GM12878 (cell line): ENCODE measurements at regions not wholly inside any gene's neighbourhood (a gene's known extent, or its start where the extent isn't known, plus 50 kb on each side); places are given as distances from the start of the nearest gene placed in this dataset.
"Not testable (repeated sequence)": the region's sequence is repeated elsewhere in the genome, so short reads cannot be mapped to it uniquely, and the experiment has no call there.

Experiments used
- ATAC-seq: fragments of 200-7000 bp; cut with Tn5 transposase; 3 replicates; pipeline ENCODE4 v1.9.1; 2020; ENCODE audit warnings: mild to moderate bottlenecking, moderate library complexity
- BruUV-seq: library from RNA; stranded (reverse); fragments of 400-500 nt; replicated peaks from 2 replicates; lab custom pipeline; 2021; lab: Mats Ljungman, UMichigan
- CTCF ChIA-PET: fragments of 300-600 bp; sonication (Branson Sonifier 250); formaldehyde crosslinking; extraction: SDS; loops from one replicate; lab custom pipeline; 2021; ENCODE audit warnings: inconsistent platforms; lab: Yijun Ruan, JAX
- POLR2A ChIA-PET: fragments of 350-600 bp; formaldehyde crosslinking; extraction: SDS; loops from one replicate; lab custom pipeline; 2021; ENCODE audit warnings: inconsistent platforms; lab: Charles Lee
- RAD21 ChIA-PET: fragments of 300-600 bp; sonication (Branson Sonifier 250); formaldehyde crosslinking; loops from one replicate; lab custom pipeline; 2023; ENCODE audit warnings: antibody characterized with exemption; ENCODE audit not compliant: unreplicated experiment; lab: Charles Lee
- SMC1A ChIA-PET: fragments of 300-600 bp; sonication (Branson Sonifier 250); formaldehyde crosslinking; loops from one replicate; lab custom pipeline; 2023; ENCODE audit not compliant: unreplicated experiment, uncharacterized antibody; lab: Charles Lee
- DNase-seq: peaks from one replicate; pipeline ENCODE4 v3.0.0-alpha.2; 2011; ENCODE audit warnings: low read depth, low spot score
- FAIRE-seq: peaks from 3 replicates; lab custom pipeline; 2011; peaks lifted over from hg19 to GRCh38; lab: Jason Lieb, UNC
- H2AFZ ChIP-seq: 2 replicates; pipeline ENCODE4 v1.6.0; 2011; ENCODE audit warnings: low read depth, low read length, control low read depth; ENCODE audit not compliant: control insufficient read depth
- H3K27ac ChIP-seq: 2 replicates; pipeline ENCODE4 v1.5.1; 2011; ENCODE audit warnings: control low read depth; ENCODE audit not compliant: control insufficient read depth, insufficient read depth
- H3K27me3 ChIP-seq, 2 experiments: replicated peaks in 1 of 2; 2 replicates each; pipeline versions ENCODE4 v1.6.0 to v1.6.1; 2011; ENCODE audit warnings: low read length in 1 of 2; ENCODE audit not compliant: control insufficient read depth in 2 of 2, insufficient read depth in 2 of 2
- H3K36me3 ChIP-seq, 2 experiments: 2 replicates each; pipeline ENCODE4 v1.5.1; 2011; ENCODE audit warnings: low read length in 1 of 2; ENCODE audit not compliant: control insufficient read depth in 2 of 2, insufficient read depth in 2 of 2
- H3K4me1 ChIP-seq: 2 replicates; pipeline ENCODE4 v1.6.1; 2011; ENCODE audit warnings: mild to moderate bottlenecking, low read length, moderate library complexity, mixed read lengths; ENCODE audit not compliant: control insufficient read depth, insufficient read depth
- H3K4me2 ChIP-seq: 2 replicates; pipeline ENCODE4 v1.6.0; 2011; ENCODE audit warnings: control low read depth; ENCODE audit not compliant: control insufficient read depth, insufficient read depth
- H3K4me3 ChIP-seq: fragments of 200-600 bp; sonication (generic); 2 replicates; pipeline ENCODE4 v1.5.1; 2016
- H3K79me2 ChIP-seq: 2 replicates; pipeline ENCODE4 v1.6.0; 2011; ENCODE audit warnings: low read length; ENCODE audit not compliant: control insufficient read depth, insufficient read depth
- H3K9ac ChIP-seq: 2 replicates; pipeline ENCODE4 v1.8.0; 2011; ENCODE audit warnings: low read length, control low read depth, mixed read lengths; ENCODE audit not compliant: control insufficient read depth, insufficient read depth
- H3K9me3 ChIP-seq: replicated peaks from 3 replicates; pipeline ENCODE4 v1.5.1; 2011; ENCODE audit warnings: mild to moderate bottlenecking, low read length; ENCODE audit not compliant: control insufficient read depth, insufficient read depth
- H4K20me1 ChIP-seq: 2 replicates; pipeline ENCODE4 v1.6.0; 2011; ENCODE audit not compliant: control insufficient read depth, insufficient read depth
- EED ChIP-seq: sonication (generic); IDR thresholded peaks from 2 replicates; pipeline ENCODE4 v1.6.1; 2016; ENCODE audit warnings: antibody characterized with exemption, low read depth
- FOXM1 ChIP-seq: IDR thresholded peaks from 2 replicates; pipeline ENCODE4 v1.6.1; 2012; ENCODE audit warnings: low read depth, mild to moderate bottlenecking, inconsistent platforms, low read length, moderate library complexity
- IKZF2 ChIP-seq, 2 experiments: fragments of 450-650 bp; IDR thresholded peaks; 2 replicates each; pipeline ENCODE4 v1.6.1; 2017; ENCODE audit warnings: mild to moderate bottlenecking in 2 of 2, moderate library complexity in 2 of 2
- NFIC ChIP-seq: IDR thresholded peaks from 2 replicates; pipeline ENCODE4 v1.6.1; 2012; ENCODE audit warnings: low read depth, mild to moderate bottlenecking, inconsistent platforms, low read length, moderate library complexity
- NFYA ChIP-seq: IDR thresholded peaks from 2 replicates; pipeline ENCODE4 v1.6.1; 2011; ENCODE audit warnings: low read depth, mild to moderate bottlenecking, low read length, improper control_type of control experiment, borderline replicate concordance
- NR2C1 ChIP-seq: fragments of 450-650 bp; IDR thresholded peaks from 2 replicates; pipeline ENCODE4 v1.6.1; 2017; ENCODE audit warnings: antibody characterized with exemption, mild to moderate bottlenecking, moderate library complexity
- PKNOX1 ChIP-seq: fragments of 450-650 bp; IDR thresholded peaks from 2 replicates; pipeline ENCODE4 v1.6.1; 2016; ENCODE audit warnings: mild to moderate bottlenecking
- PML ChIP-seq: IDR thresholded peaks from 2 replicates; pipeline ENCODE4 v1.6.1; 2012; ENCODE audit warnings: low read length, inconsistent platforms
- POU2F2 ChIP-seq: IDR thresholded peaks from 3 replicates; pipeline ENCODE4 v1.6.1; 2011; ENCODE audit warnings: low read depth, mild to moderate bottlenecking, low read length, borderline replicate concordance
- REST ChIP-seq: IDR thresholded peaks from 2 replicates; pipeline ENCODE4 v1.6.1; 2012; ENCODE audit warnings: mild to moderate bottlenecking, low read depth, low read length
- SIX5 ChIP-seq: IDR thresholded peaks from 2 replicates; pipeline ENCODE4 v1.6.1; 2011; ENCODE audit warnings: mild to moderate bottlenecking, low read depth, low read length, moderate library complexity; ENCODE audit not compliant: severe bottlenecking
- SMAD1 ChIP-seq: fragments of 450-650 bp; IDR thresholded peaks from 2 replicates; pipeline ENCODE4 v1.6.1; 2018; ENCODE audit warnings: mild to moderate bottlenecking, low read depth; ENCODE audit not compliant: partially characterized antibody
- TBL1XR1 ChIP-seq: IDR thresholded peaks from 2 replicates; pipeline ENCODE4 v1.6.1; 2012; ENCODE audit warnings: low read depth, low read length, improper control_type of control experiment
- TCF12 ChIP-seq: IDR thresholded peaks from 2 replicates; pipeline ENCODE4 v1.6.1; 2011; ENCODE audit warnings: low read depth, mild to moderate bottlenecking, low read length
- WGBS: methylation state at CpG from one replicate; pipeline ENCODE4 v1.1.6; 2016; ENCODE audit warnings: low lambda C conversion rate; ENCODE audit not compliant: insufficient replicate concordance, insufficient coverage; ENCODE audit errors: missing lambda C conversion rate; 5-methylcytosine and 5-hydroxymethylcytosine counted together
- in situ Hi-C: fragments of 300-500 bp; cut with MboI; formaldehyde crosslinking; loops from 9 replicates; pipeline ENCODE4 v1.14.3; 2018; ENCODE audit warnings: mixed read lengths
- intact Hi-C: fragments of 100-400 bp; cut with micrococcal nuclease; formaldehyde crosslinking; loops from one replicate; pipeline ENCODE4 v1.14.2; 2022; ENCODE audit not compliant: unreplicated experiment

GRCh38 chr3:11910971-11911531 lies 64.4 kb upstream of the TAMM41 start:
- SMC1A ChIA-PET = no interaction called here
- no peaks in the 10 kb centered on the region for H3K9me3 ChIP-seq
- no peak for FAIRE-seq
- no TSS peak for BruUV-seq
- 36% methylated on average over 20 of the region's 20 CpGs for WGBS
- no peak overlapping the region for H2AFZ ChIP-seq
- no peak overlapping the region for H3K27ac ChIP-seq
- POLR2A ChIA-PET = no interaction called here
- H3K36me3 ChIP-seq = no peaks in the 10 kb centered on the region
- CTCF ChIA-PET = no interaction called here
- no peak overlapping the region for H3K9ac ChIP-seq
- H3K27me3 ChIP-seq = no peaks in the 10 kb centered on the region; a peak in 2 of 4 replicates
- H3K4me3 ChIP-seq = no peak overlapping the region
- no peaks in the 10 kb centered on the region; the same call in 1 of the 2 replicates for H3K4me1 ChIP-seq
- H3K79me2 ChIP-seq = no peaks in the 10 kb centered on the region
- TF ChIP-seq NFIC (no peak), REST (no peak), FOXM1 (no peak), PML (no peak), SIX5 (no peak), NFYA (no peak), PKNOX1 (no peak), NR2C1 (no peak), EED (no peak), TCF12 (no peak), POU2F2 (no peak), SMAD1 (no peak), TBL1XR1 (no peak), IKZF2 (IDR thresholded peaks at IDR 0.05) (no peak)
- TF ChIP-seq, all 136 proteins: peak for 0
- in situ Hi-C loops (loop anchor here (5.0 kb wide), 1 partner anchor 961 kb away; no protein-coding TSS in a partner anchor), intact Hi-C loops (no loop called here)
- Histone ChIP-seq H3K4me2 (no peak overlapping the region), H4K20me1 (no peaks in the 10 kb centered on the region)
- RAD21 ChIA-PET = no interaction called here
- no peak for ATAC-seq
- no peak for DNase-seq

- H3K4me1 ChIP-seq, H3K36me3 ChIP-seq, BruUV-seq, SMC1A ChIA-PET, H3K79me2 ChIP-seq, POLR2A ChIA-PET, H3K4me3 ChIP-seq, H3K9ac ChIP-seq, FAIRE-seq, H4K20me1 ChIP-seq, H2AFZ ChIP-seq, intact Hi-C loops, CTCF ChIA-PET, H3K4me2 ChIP-seq, ATAC-seq, H3K9me3 ChIP-seq, H3K27me3 ChIP-seq, H3K27ac ChIP-seq, DNase-seq: not testable (repeated sequence)
- RAD21 ChIA-PET = interaction anchor here (0.6 kb wide), 1 partner anchor 12 kb away, joined by 3 read pairs; no protein-coding TSS in a partner anchor
- in situ Hi-C loops = loop anchor here (5.0 kb wide), 1 partner anchor 960 kb away; no protein-coding TSS in a partner anchor
- WGBS = 45% methylated on average over 6 of the region's 10 CpGs
These were observed 65.2 kb upstream of the TAMM41 start for GRCh38 chr3:11911887-11912286.
